ENCODE measurements at regions not wholly inside any gene's neighbourhood (a gene's known extent, or its start where the extent isn't known, plus 50 kb on each side); places are given as distances from the start of the nearest gene placed in this dataset.
A peak's percentile ranks its signal among the peaks of the same experiment; 100 is the strongest.

GRCh38 chr16:32401211-32401610 lies 148.1 kb downstream of the TP53TG3D start:
- peak; percentile 0 for DNase-seq (ENCODE audit: low spot score)
